Mammary epithelial cell (primary cell): ENCODE measurements at regions not wholly inside any gene's neighbourhood (a gene's known extent, or its start where the extent isn't known, plus 50 kb on each side); places are given as distances from the start of the nearest gene placed in this dataset.

ENCODE experiments used
- CTCF ChIP-seq, 2 donors: IDR thresholded peaks in 1 of 2; conservative IDR thresholded peaks in 1 of 2; 2 replicates each; pipeline ENCODE4 v1.5.1; 2011 to 2012; ENCODE audit warnings: inconsistent platforms in 2 of 2, low read length in 2 of 2, mild to moderate bottlenecking in 2 of 2, control low read depth in 1 of 2, low read depth in 1 of 2; ENCODE audit not compliant: insufficient read depth in 1 of 2; ENCODE audit errors: extremely low read depth in 1 of 2
- EZH2 ChIP-seq: IDR thresholded peaks from 2 replicates; pipeline ENCODE4 v1.6.1; 2012; ENCODE audit warnings: low read length, inconsistent platforms, borderline replicate concordance

DNA sequence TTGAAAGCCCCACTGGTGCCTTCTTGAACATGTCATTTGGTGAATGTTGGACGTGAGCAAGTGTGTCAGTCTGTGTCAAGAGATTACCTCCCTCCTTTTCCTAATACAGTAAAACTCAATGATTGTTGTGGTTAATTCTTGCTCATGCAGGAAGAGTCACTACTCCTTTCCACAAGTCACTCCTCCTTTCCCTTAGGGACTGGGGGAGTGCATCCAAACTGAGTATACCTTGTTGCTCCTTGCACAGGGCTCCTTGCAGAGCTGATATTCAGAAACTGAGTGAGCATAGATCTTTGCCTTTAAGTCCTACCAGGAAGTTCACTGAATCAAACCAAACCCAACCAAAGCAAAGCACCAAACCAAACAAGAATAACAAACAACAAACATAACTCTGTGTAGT lies 63.9 kb downstream of the GPR50 start:
- no peak for TF ChIP-seq CTCF (conservative IDR thresholded peaks at IDR 0.05 in 1 of 2, IDR thresholded peaks at IDR 0.05 in 1 of 2; ENCODE audit: extremely low read depth in 1 of 2, insufficient read depth in 1 of 2, low read depth in 1 of 2, low read length in 2 of 2)
- TF ChIP-seq EZH2: no peak
